ENCODE measurements at regions not wholly inside any gene's neighbourhood (a gene's known extent, or its start where the extent isn't known, plus 50 kb on each side); places are given as distances from the start of the nearest gene placed in this dataset.

- Histone ChIP-seq H3K4me2 (ENCODE audit: low read length) (no peak overlapping the region), H3K9ac (ENCODE audit: low read length) (no peak overlapping the region), H3K79me2 (ENCODE audit: insufficient read depth, low read length) (no peaks in the 10 kb centered on the region), H3K27ac (ENCODE audit: low read depth, low read length) (no peak overlapping the region), H3K27me3 (ENCODE audit: insufficient read depth, low read length) (peaks cover 58% of the 10 kb centered on the region), H3K36me3 (ENCODE audit: control insufficient read depth in 1 of 2, insufficient read depth in 2 of 2, low read length in 2 of 2) (no peaks in the 10 kb centered on the region), H3K9me2 (ENCODE audit: insufficient read depth) (no peaks in the 10 kb centered on the region), H3K9me3 (ENCODE audit: control insufficient read depth in 1 of 2, insufficient read depth in 1 of 2, low read depth in 1 of 2, low read length in 2 of 2) (no peaks in the 10 kb centered on the region), H3K4me1 (ENCODE audit: control insufficient read depth in 1 of 2, insufficient read depth in 2 of 2, low read length in 2 of 2) (no peaks in the 10 kb centered on the region), H3K4me3 (replicated peaks in 1 of 2; ENCODE audit: low read depth in 1 of 2, low read length in 2 of 2) (no peak overlapping the region), H2AFZ (ENCODE audit: low read depth, low read length, poor library complexity, severe bottlenecking) (no peak overlapping the region), H4K20me1 (ENCODE audit: insufficient read depth) (no peaks in the 10 kb centered on the region)
- POLR2A ChIA-PET: no interaction called here
- TF ChIP-seq RAD21 (IDR thresholded peaks at IDR 0.05; ENCODE audit: low read depth): no peak
- TF ChIP-seq POLR2AphosphoS5 (IDR thresholded peaks at IDR 0.05; ENCODE audit: low read depth, low read length): no peak
- no peak for TF ChIP-seq SP1 (IDR thresholded peaks at IDR 0.05; ENCODE audit: low read depth)
- no peak for TF ChIP-seq ELF1 (IDR thresholded peaks at IDR 0.05; ENCODE audit: borderline replicate concordance, low read depth)
- TF ChIP-seq ZFX (IDR thresholded peaks at IDR 0.05): no peak
- TF ChIP-seq REST (IDR thresholded peaks at IDR 0.05; ENCODE audit: low read depth): no peak
- TF ChIP-seq TCF7L2 (IDR thresholded peaks at IDR 0.05; ENCODE audit: borderline replicate concordance, extremely low read depth, insufficient read depth, insufficient read length): no peak
- TF ChIP-seq YY1 (IDR thresholded peaks at IDR 0.05; ENCODE audit: extremely low read depth, insufficient replicate concordance, low read depth, low read length): no peak
- TF ChIP-seq EGR1 (IDR thresholded peaks at IDR 0.05; ENCODE audit: low read depth): no peak
- TF ChIP-seq JUND (IDR thresholded peaks at IDR 0.05): no peak
- no peak for TF ChIP-seq FOSL1 (IDR thresholded peaks at IDR 0.05; ENCODE audit: low read depth)
- no peak for TF ChIP-seq SRF (IDR thresholded peaks at IDR 0.05; ENCODE audit: low read depth)
- TF ChIP-seq SIN3A (IDR thresholded peaks at IDR 0.05; ENCODE audit: low read depth): no peak
- TF ChIP-seq POLR2A (IDR thresholded peaks at IDR 0.05; ENCODE audit: borderline replicate concordance, extremely low read depth, insufficient read depth, insufficient read length): no peak
- no peak for TF ChIP-seq CTCF (IDR thresholded peaks at IDR 0.05 in 2 of 3, conservative IDR thresholded peaks at IDR 0.05 in 1 of 3; ENCODE audit: borderline replicate concordance in 1 of 3, insufficient read depth in 1 of 3, low read depth in 2 of 3, low read length in 2 of 3)
- TF ChIP-seq ZBTB33 (IDR thresholded peaks at IDR 0.05; ENCODE audit: extremely low read depth, insufficient replicate concordance, low read length): no peak
- DNase-seq (ENCODE audit: low read depth, low spot score): no peak
- no TSS peak for BruUV-seq (replicated peaks)
- RAD21 ChIA-PET (ENCODE audit: low non-redundant PET in 1 of 2, low total read pairs in 2 of 2, uncharacterized antibody in 2 of 2, unreplicated experiment in 2 of 2): no interaction called here
- intact Hi-C loops (cut with micrococcal nuclease): loop anchor here (10.0 kb wide), 2 partner anchors 289 to 1499 kb away; no protein-coding TSS in a partner anchor
- CTCF ChIA-PET: interaction anchor here (1.3 to 1.8 kb wide), 2 partner anchors 307 to 516 kb away, joined by 5 to 6 read pairs; no protein-coding TSS in a partner anchor
- no peak for ATAC-seq
Observed at GRCh38 chr6:40844246-40844645, 194.8 kb downstream of the UNC5CL start.

Measured in HCT116 (cell line).